Central memory CD8-positive, alpha-beta T cell (primary cell): ENCODE measurements at regions not wholly inside any gene's neighbourhood (a gene's known extent, or its start where the extent isn't known, plus 50 kb on each side); places are given as distances from the start of the nearest gene placed in this dataset.
A peak's percentile ranks its signal among the peaks of the same experiment; 100 is the strongest.
"Not testable (repeated sequence)": the region's sequence is repeated elsewhere in the genome, so short reads cannot be mapped to it uniquely, and the experiment has no call there.

Experiments used
- ATAC-seq: fragments of 150-1000 bp; cut with Tn5 transposase; replicated peaks from 2 replicates; pipeline ENCODE4 v1.10.0; 2022; ENCODE audit warnings: mild to moderate bottlenecking, moderate FRiP score, moderate number of reproducible peaks; ENCODE audit not compliant: poor library complexity, severe bottlenecking; ENCODE audit errors: extremely low read depth
- DNase-seq, 2 donors: peaks; one replicate each; pipeline ENCODE4 v3.0.0; 2021; ENCODE audit warnings: low spot score in 2 of 2
- H3K27ac Mint-ChIP-seq: one replicate; pipeline ENCODE4 v1.8.0; 2022; ENCODE audit warnings: low read depth, mild to moderate bottlenecking, moderate library complexity, mixed read lengths
- H3K27me3 Mint-ChIP-seq: one replicate; pipeline ENCODE4 v1.8.0; 2022; ENCODE audit warnings: mixed read lengths
- H3K36me3 Mint-ChIP-seq: one replicate; pipeline ENCODE4 v1.8.0; 2022; ENCODE audit warnings: mild to moderate bottlenecking, moderate library complexity, mixed read lengths; ENCODE audit not compliant: insufficient read depth
- H3K4me1 Mint-ChIP-seq: one replicate; pipeline ENCODE4 v1.8.0; 2022; ENCODE audit warnings: mixed read lengths
- H3K4me3 Mint-ChIP-seq: one replicate; pipeline ENCODE4 v1.8.0; 2022; ENCODE audit warnings: mild to moderate bottlenecking, moderate library complexity, mixed read lengths
- H3K9me3 Mint-ChIP-seq: one replicate; pipeline ENCODE4 v1.8.0; 2022; ENCODE audit warnings: mixed read lengths

GRCh38 chr3:89032346-89033013, 74.9 kb upstream of the EPHA3 start:
- no peaks in the 10 kb centered on the region for H3K4me1 Mint-ChIP-seq
- H3K27ac Mint-ChIP-seq, result peak overlapping the region; percentile 18
- ATAC-seq, result no peak
- no peaks in the 10 kb centered on the region for H3K27me3 Mint-ChIP-seq
- H3K4me3 Mint-ChIP-seq, result no peak overlapping the region
- no peaks in the 10 kb centered on the region for H3K36me3 Mint-ChIP-seq
- peaks cover 12% of the 10 kb centered on the region for H3K9me3 Mint-ChIP-seq
- DNase-seq, result no peak

GRCh38 chr3:89034723-89035122, 72.7 kb upstream of the EPHA3 start:
- H3K9me3 Mint-ChIP-seq, result peaks cover 15% of the 10 kb centered on the region
- H3K4me3 Mint-ChIP-seq, DNase-seq, ATAC-seq, H3K4me1 Mint-ChIP-seq, H3K27ac Mint-ChIP-seq, H3K27me3 Mint-ChIP-seq, H3K36me3 Mint-ChIP-seq: not testable (repeated sequence)

GRCh38 chr3:89038869-89039268, 68.6 kb upstream of the EPHA3 start:
- no peak overlapping the region for H3K27ac Mint-ChIP-seq
- no peaks in the 10 kb centered on the region for H3K36me3 Mint-ChIP-seq
- H3K9me3 Mint-ChIP-seq, result peaks cover 16% of the 10 kb centered on the region
- H3K4me3 Mint-ChIP-seq, result no peak overlapping the region
- DNase-seq, result no peak
- ATAC-seq, result no peak
- H3K27me3 Mint-ChIP-seq, result no peaks in the 10 kb centered on the region
- H3K4me1 Mint-ChIP-seq, result no peaks in the 10 kb centered on the region

- Mint-ChIP-seq H3K36me3 (no peaks in the 10 kb centered on the region), H3K9me3 (peaks cover 10% of the 10 kb centered on the region), H3K4me3 (no peak overlapping the region), H3K27ac (no peak overlapping the region), H3K27me3 (no peaks in the 10 kb centered on the region), H3K4me1 (no peaks in the 10 kb centered on the region)
- DNase-seq (no peak), ATAC-seq (no peak)
These were observed 65.1 kb upstream of the EPHA3 start for GRCh38 chr3:89042236-89042835.

- Mint-ChIP-seq H3K27me3 (no peaks in the 10 kb centered on the region), H3K36me3 (no peaks in the 10 kb centered on the region), H3K27ac (no peak overlapping the region), H3K4me3 (no peak overlapping the region), H3K9me3 (peaks cover 6% of the 10 kb centered on the region), H3K4me1 (no peaks in the 10 kb centered on the region)
- DNase-seq, result no peak
- no peak for ATAC-seq
These were observed 64.0 kb upstream of the EPHA3 start for GRCh38 chr3:89043406-89043932.

GRCh38 chr3:89046661-89047060, 60.8 kb upstream of the EPHA3 start:
- no peak overlapping the region for H3K4me3 Mint-ChIP-seq
- no peak for ATAC-seq
- H3K4me1 Mint-ChIP-seq, result no peaks in the 10 kb centered on the region
- H3K9me3 Mint-ChIP-seq, result peaks cover 4% of the 10 kb centered on the region
- H3K27ac Mint-ChIP-seq, result no peak overlapping the region
- no peaks in the 10 kb centered on the region for H3K36me3 Mint-ChIP-seq
- DNase-seq, result no peak
- no peaks in the 10 kb centered on the region for H3K27me3 Mint-ChIP-seq

- no peak for DNase-seq
- Mint-ChIP-seq H3K36me3 (peaks cover 1% of the 10 kb centered on the region), H3K4me3 (no peak overlapping the region), H3K9me3 (no peaks in the 10 kb centered on the region), H3K27ac (no peak overlapping the region), H3K4me1 (no peaks in the 10 kb centered on the region), H3K27me3 (no peaks in the 10 kb centered on the region)
- ATAC-seq, result no peak
These were observed 58.3 kb upstream of the EPHA3 start for GRCh38 chr3:89049119-89049518.

- H3K4me1 Mint-ChIP-seq, result no peaks in the 10 kb centered on the region
These were observed 55.0 kb upstream of the EPHA3 start for GRCh38 chr3:89052386-89052785.

GRCh38 chr3:89057398-89057797, 50.0 kb upstream of the EPHA3 start:
- Mint-ChIP-seq H3K9me3 (peaks cover 6% of the 10 kb centered on the region), H3K36me3 (no peaks in the 10 kb centered on the region)

More at GRCh38 chr3:89052386-89052785, 55.0 kb upstream of the EPHA3 start:
- no peak overlapping the region for H3K4me3 Mint-ChIP-seq
- H3K27me3 Mint-ChIP-seq, result no peaks in the 10 kb centered on the region
- no peak overlapping the region for H3K27ac Mint-ChIP-seq
- peaks cover 1% of the 10 kb centered on the region for H3K36me3 Mint-ChIP-seq
- no peak for ATAC-seq
- DNase-seq, result no peak
- H3K9me3 Mint-ChIP-seq, result no peaks in the 10 kb centered on the region

More at GRCh38 chr3:89057398-89057797, 50.0 kb upstream of the EPHA3 start:
- H3K27ac Mint-ChIP-seq, result no peak overlapping the region
- DNase-seq, result no peak
- no peaks in the 10 kb centered on the region for H3K27me3 Mint-ChIP-seq
- ATAC-seq, result no peak
- H3K4me1 Mint-ChIP-seq, result no peaks in the 10 kb centered on the region
- no peak overlapping the region for H3K4me3 Mint-ChIP-seq
